GM12865 (cell line): ENCODE measurements at regions not wholly inside any gene's neighbourhood (a gene's known extent, or its start where the extent isn't known, plus 50 kb on each side); places are given as distances from the start of the nearest gene placed in this dataset.

Experiments
- DNase-seq: peaks from one replicate; pipeline ENCODE4 v3.0.0; 2010; ENCODE audit warnings: low read depth
- H3K4me3 ChIP-seq: 2 replicates; pipeline ENCODE4 v1.5.1; 2011; ENCODE audit warnings: mild to moderate bottlenecking, low read depth, low read length, control low read depth
- CTCF ChIP-seq: IDR thresholded peaks from 2 replicates; pipeline ENCODE4 v1.5.1; 2011; ENCODE audit warnings: low read length, control low read depth, low read depth, inconsistent platforms; ENCODE audit not compliant: insufficient read depth; ENCODE audit errors: missing control alignments

DNA sequence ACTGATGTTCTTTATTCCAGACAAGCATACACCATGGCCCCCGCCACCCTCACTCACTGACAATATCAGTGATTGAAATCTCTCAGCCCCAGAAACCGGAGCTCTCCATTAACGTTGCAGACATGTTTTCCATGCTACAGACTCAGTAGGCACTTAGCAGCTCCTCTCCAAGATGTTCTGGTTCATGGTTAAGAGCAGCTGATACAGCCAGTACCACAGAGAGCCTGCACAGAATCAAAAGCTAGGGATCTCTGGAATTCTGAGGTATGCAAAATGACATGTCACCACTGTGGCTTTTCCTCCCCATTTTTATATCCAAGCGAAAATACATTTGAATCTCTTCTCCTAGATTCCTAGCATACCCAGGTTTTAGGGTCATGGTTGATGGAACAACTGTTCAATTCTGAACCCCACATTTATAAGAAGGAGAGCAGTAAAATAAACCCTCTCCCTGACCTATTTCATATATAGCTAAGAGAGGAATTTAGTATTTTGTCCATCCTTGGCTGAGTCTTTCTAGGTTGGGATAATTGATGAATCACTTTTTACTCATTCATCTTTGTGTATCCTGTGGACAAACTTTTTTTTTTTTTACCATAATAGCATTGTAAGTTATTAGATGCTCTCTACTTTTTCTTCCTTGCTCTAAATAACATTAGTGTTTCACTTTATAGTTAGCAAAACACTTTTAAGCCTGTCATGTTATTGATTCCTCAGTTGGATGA lies 488.4 kb upstream of the PIK3C3 start:
- no peak for TF ChIP-seq CTCF
- DNase-seq = no peak
- H3K4me3 ChIP-seq = no peak overlapping the region

DNA sequence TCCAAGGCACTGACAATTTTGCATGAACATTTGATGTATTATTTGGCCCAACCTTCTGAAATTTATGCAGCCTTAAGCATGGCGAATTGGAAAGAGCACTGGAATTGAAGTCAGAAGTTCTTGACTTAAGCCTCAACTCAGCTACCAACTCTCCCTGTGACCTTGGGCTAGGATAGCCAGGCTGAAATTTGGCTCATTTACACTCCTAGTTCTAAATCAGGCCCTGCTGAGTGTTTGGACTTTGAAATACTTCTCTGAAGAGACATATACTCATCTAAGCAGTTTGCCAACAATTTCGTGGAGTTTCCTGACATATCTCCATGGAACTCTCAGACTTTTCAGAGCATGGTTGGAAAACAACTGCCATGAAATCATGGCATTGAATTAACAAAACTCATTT lies 489.6 kb upstream of the PIK3C3 start:
- DNase-seq = no peak
- TF ChIP-seq CTCF = no peak
- H3K4me3 ChIP-seq = no peak overlapping the region

DNA sequence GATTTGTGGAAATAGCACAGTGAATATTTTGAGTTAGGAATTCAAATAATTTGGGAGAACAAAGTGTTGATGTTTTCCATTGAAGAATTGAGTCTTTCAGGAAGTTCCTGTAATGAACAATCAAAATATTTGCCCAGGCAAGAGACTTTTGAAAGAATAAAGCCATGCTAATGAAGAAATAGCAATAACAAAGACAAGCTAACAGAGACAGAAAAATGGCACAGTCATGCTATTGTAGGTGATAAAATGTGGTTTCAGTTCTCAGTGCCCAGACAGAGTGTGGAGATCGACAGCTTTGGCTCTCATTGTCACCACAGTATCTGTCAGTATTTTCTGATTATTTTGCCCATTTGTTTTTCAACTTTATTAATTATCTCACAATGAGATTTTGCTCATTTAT lies 490.8 kb upstream of the PIK3C3 start:
- no peak for DNase-seq
- no peak overlapping the region for H3K4me3 ChIP-seq
- TF ChIP-seq CTCF = no peak

DNA sequence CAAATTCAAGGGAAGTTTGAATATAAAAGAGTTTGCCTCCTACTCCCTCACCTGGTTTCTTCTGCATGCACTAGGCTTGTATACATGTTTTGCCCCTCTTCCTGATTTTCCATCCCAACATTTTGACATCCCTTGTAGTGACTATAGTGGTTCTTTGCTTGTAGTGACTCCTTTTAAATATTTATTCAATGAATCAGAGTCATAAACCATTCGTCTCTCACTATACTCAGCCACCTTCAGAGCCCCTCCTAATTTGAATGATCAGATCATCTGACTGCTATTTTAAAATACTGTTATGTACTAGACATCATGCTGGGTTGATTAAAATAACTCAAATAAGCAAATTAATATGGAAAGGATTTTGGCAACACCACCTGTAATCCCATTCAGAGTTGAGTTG lies 492.1 kb upstream of the PIK3C3 start:
- DNase-seq = no peak
- no peak for TF ChIP-seq CTCF
- H3K4me3 ChIP-seq = no peak overlapping the region

- H3K4me3 ChIP-seq = no peak overlapping the region
- no peak for TF ChIP-seq CTCF
- no peak for DNase-seq
These were observed 493.9 kb upstream of the PIK3C3 start for GRCh38 chr18:41461114-41461513.

GRCh38 chr18:41459656-41460055 lies 495.4 kb upstream of the PIK3C3 start:
- H3K4me3 ChIP-seq = no peak overlapping the region
- no peak for TF ChIP-seq CTCF
- no peak for DNase-seq

DNA sequence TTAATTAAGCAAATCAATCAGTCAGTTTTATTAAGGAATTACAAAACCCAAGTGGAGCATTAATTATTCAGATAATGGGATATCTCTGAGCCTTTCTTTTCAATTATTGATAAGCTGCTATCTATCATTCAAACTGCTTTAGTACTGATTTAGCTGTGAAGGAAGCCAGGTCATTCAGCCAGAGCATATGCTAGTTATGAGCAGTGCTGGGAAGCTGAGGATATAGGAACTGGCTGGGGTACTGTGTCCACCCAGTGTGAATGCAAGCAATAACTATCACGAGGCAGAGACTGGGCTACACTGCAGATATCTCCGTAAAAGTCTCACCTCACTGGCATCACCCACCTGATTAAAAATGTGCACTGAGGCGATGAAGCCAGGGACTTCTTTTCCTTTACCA lies 496.7 kb upstream of the PIK3C3 start:
- H3K4me3 ChIP-seq = no peak overlapping the region
- no peak for TF ChIP-seq CTCF
- no peak for DNase-seq
